Smooth muscle cell (in vitro differentiated cells): ENCODE measurements at regions not wholly inside any gene's neighbourhood (a gene's known extent, or its start where the extent isn't known, plus 50 kb on each side); places are given as distances from the start of the nearest gene placed in this dataset.
A peak's percentile ranks its signal among the peaks of the same experiment; 100 is the strongest.

Source experiments
- DNase-seq: peaks from one replicate; lab custom pipeline; 2025; ENCODE audit not compliant: unreplicated experiment; lab: John Stamatoyannopoulos, UW
- H2AFZ ChIP-seq: fragments of 200-600 bp; sonication (generic); 2 replicates; pipeline ENCODE4 v1.6.0; 2016; ENCODE audit warnings: antibody characterized with exemption, low read depth, mild to moderate bottlenecking
- H3F3A ChIP-seq: fragments of 200-600 bp; sonication (generic); 2 replicates; pipeline ENCODE4 v1.6.0; 2017; ENCODE audit warnings: antibody characterized with exemption, low read depth
- H3K27ac ChIP-seq: fragments of 200-600 bp; sonication (generic); 2 replicates; pipeline ENCODE4 v1.5.1; 2016; ENCODE audit warnings: low read depth, mild to moderate bottlenecking
- H3K27me3 ChIP-seq: fragments of 200-600 bp; sonication (generic); 2 replicates; pipeline ENCODE4 v1.6.1; 2016; ENCODE audit warnings: low read depth, mild to moderate bottlenecking
- H3K36me3 ChIP-seq: fragments of 200-600 bp; sonication (generic); 2 replicates; pipeline ENCODE4 v1.5.1; 2016; ENCODE audit warnings: low read depth
- H3K4me1 ChIP-seq: fragments of 200-600 bp; sonication (generic); 2 replicates; pipeline ENCODE4 v1.5.1; 2016; ENCODE audit warnings: low read depth
- H3K4me2 ChIP-seq: fragments of 200-600 bp; sonication (generic); 2 replicates; pipeline ENCODE4 v1.6.0; 2016; ENCODE audit warnings: mild to moderate bottlenecking
- H3K4me3 ChIP-seq: fragments of 200-600 bp; sonication (generic); 2 replicates; pipeline ENCODE4 v1.5.1; 2016; ENCODE audit warnings: mild to moderate bottlenecking
- H3K79me2 ChIP-seq: fragments of 200-600 bp; sonication (generic); 2 replicates; pipeline ENCODE4 v1.6.0; 2016; ENCODE audit warnings: low read depth, mild to moderate bottlenecking
- H3K9ac ChIP-seq: fragments of 200-600 bp; sonication (generic); 2 replicates; pipeline ENCODE4 v1.6.0; 2016; ENCODE audit warnings: low read depth
- H3K9me3 ChIP-seq: fragments of 200-600 bp; sonication (generic); replicated peaks from 2 replicates; pipeline ENCODE4 v1.5.1; 2016; ENCODE audit warnings: low read depth
- H4K20me1 ChIP-seq: fragments of 200-600 bp; sonication (generic); 2 replicates; pipeline ENCODE4 v1.6.0; 2016; ENCODE audit warnings: low read depth
- WGBS: methylation state at CpG from one replicate; pipeline ENCODE4 v1.1.7; 2016; ENCODE audit warnings: low lambda C conversion rate; 5-methylcytosine and 5-hydroxymethylcytosine counted together
- TF ChIP-seq, protein P1 (sequence below): fragments of 200-600 bp; sonication (generic); IDR thresholded peaks from 2 replicates; pipeline ENCODE4 v1.5.1; 2017; ENCODE audit warnings: borderline replicate concordance, mild to moderate bottlenecking, antibody characterized with exemption; ENCODE audit not compliant: insufficient read depth, poor library complexity, severe bottlenecking

DNA sequence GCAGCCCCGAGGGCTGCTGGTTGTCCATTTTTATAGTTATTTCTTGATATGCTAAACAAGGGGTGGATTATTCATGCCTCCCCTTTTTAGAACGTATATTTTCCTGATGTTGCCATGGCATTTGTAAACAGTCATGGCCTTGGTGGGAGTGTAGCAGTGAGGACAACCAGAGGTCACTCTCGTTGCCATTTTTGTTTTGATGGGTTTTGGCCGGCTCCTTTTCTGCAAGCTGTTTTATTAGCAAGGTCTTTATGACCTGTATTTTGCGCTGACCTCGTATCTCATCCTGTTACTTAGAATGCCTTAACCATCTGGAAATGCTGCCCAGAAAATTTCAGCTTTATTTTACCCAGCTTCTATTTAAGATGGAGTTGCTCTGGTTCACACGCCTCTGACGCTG lies 825.8 kb upstream of the CDH2 start:
- Histone ChIP-seq H3K9me3 (no peaks in the 10 kb centered on the region), H3K4me3 (no peak overlapping the region), H3K27ac (no peak overlapping the region), H3F3A (no peaks in the 10 kb centered on the region), H3K4me1 (peaks cover 20% of the 10 kb centered on the region), H3K79me2 (no peaks in the 10 kb centered on the region), H3K9ac (no peak overlapping the region), H3K36me3 (no peaks in the 10 kb centered on the region), H3K4me2 (no peak overlapping the region), H3K27me3 (no peaks in the 10 kb centered on the region), H4K20me1 (no peaks in the 10 kb centered on the region), H2AFZ (no peak overlapping the region)
- TF ChIP-seq, protein P1, sequence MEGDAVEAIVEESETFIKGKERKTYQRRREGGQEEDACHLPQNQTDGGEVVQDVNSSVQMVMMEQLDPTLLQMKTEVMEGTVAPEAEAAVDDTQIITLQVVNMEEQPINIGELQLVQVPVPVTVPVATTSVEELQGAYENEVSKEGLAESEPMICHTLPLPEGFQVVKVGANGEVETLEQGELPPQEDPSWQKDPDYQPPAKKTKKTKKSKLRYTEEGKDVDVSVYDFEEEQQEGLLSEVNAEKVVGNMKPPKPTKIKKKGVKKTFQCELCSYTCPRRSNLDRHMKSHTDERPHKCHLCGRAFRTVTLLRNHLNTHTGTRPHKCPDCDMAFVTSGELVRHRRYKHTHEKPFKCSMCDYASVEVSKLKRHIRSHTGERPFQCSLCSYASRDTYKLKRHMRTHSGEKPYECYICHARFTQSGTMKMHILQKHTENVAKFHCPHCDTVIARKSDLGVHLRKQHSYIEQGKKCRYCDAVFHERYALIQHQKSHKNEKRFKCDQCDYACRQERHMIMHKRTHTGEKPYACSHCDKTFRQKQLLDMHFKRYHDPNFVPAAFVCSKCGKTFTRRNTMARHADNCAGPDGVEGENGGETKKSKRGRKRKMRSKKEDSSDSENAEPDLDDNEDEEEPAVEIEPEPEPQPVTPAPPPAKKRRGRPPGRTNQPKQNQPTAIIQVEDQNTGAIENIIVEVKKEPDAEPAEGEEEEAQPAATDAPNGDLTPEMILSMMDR: no peak
- no peak for DNase-seq
- 75% methylated on average over 8 of the region's 8 CpGs for WGBS

GRCh38 chr18:28999726-29000125 lies 822.8 kb upstream of the CDH2 start:
- 81% methylated on average over 1 of the region's 1 CpG for WGBS
- no peaks in the 10 kb centered on the region for H3K79me2 ChIP-seq
- no peaks in the 10 kb centered on the region for H3K36me3 ChIP-seq
- no peak for DNase-seq
- no peak overlapping the region for H3K27ac ChIP-seq
- no peaks in the 10 kb centered on the region for H3K9me3 ChIP-seq
- no peak overlapping the region for H3K9ac ChIP-seq
- no peak overlapping the region for H3K4me3 ChIP-seq
- H3K4me1 ChIP-seq: peaks cover 10% of the 10 kb centered on the region
- H4K20me1 ChIP-seq: no peaks in the 10 kb centered on the region
- H3K4me2 ChIP-seq: no peak overlapping the region
- no peaks in the 10 kb centered on the region for H3F3A ChIP-seq
- TF ChIP-seq, protein P1: no peak
- no peaks in the 10 kb centered on the region for H3K27me3 ChIP-seq
- no peak overlapping the region for H2AFZ ChIP-seq

- Histone ChIP-seq H3K4me3 (no peak overlapping the region), H3K27ac (no peak overlapping the region), H2AFZ (no peak overlapping the region), H3K9me3 (no peaks in the 10 kb centered on the region), H4K20me1 (no peaks in the 10 kb centered on the region), H3K9ac (no peak overlapping the region), H3K4me1 (no peaks in the 10 kb centered on the region), H3K36me3 (no peaks in the 10 kb centered on the region), H3K4me2 (no peak overlapping the region), H3K79me2 (no peaks in the 10 kb centered on the region), H3F3A (no peaks in the 10 kb centered on the region), H3K27me3 (no peaks in the 10 kb centered on the region)
- TF ChIP-seq, protein P1: peak; percentile 10
- no peak for DNase-seq
Observed at GRCh38 chr18:28995319-28995718, 818.4 kb upstream of the CDH2 start.

DNA sequence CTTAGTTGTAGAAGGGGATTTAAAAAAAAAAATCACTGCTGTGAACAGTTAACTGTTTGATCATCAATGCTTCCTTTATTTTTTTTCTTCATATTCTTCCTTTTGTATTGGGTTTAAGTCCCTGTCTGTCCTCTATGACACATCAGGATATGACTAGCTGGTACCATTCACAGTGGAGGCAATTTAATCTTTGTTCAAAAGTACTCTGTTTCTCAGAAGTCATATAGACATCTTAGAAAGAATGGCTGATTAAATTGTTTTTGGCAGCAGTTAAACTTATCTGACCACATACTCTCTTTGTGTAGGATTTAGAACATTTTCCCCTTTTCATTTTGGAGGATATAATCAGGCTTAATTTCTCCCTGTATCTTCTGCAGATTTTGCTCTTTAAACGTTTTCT lies 807.8 kb upstream of the CDH2 start:
- H2AFZ ChIP-seq: peak overlapping the region; percentile 61
- TF ChIP-seq, protein P1: no peak
- no peaks in the 10 kb centered on the region for H3K9me3 ChIP-seq
- no peaks in the 10 kb centered on the region for H3K27me3 ChIP-seq
- WGBS: 44% methylated on average over 1 of the region's 1 CpG
- DNase-seq: no peak
- H4K20me1 ChIP-seq: no peaks in the 10 kb centered on the region
- no peaks in the 10 kb centered on the region for H3K36me3 ChIP-seq
- no peaks in the 10 kb centered on the region for H3K4me1 ChIP-seq
- no peak overlapping the region for H3K27ac ChIP-seq
- H3F3A ChIP-seq: no peaks in the 10 kb centered on the region
- H3K4me2 ChIP-seq: no peak overlapping the region
- H3K4me3 ChIP-seq: no peak overlapping the region
- no peak overlapping the region for H3K9ac ChIP-seq
- no peaks in the 10 kb centered on the region for H3K79me2 ChIP-seq
